IPS-20b (cell line): ENCODE measurements at regions not wholly inside any gene's neighbourhood (a gene's known extent, or its start where the extent isn't known, plus 50 kb on each side); places are given as distances from the start of the nearest gene placed in this dataset.

Source experiments
- H3K27ac ChIP-seq: one replicate; pipeline ENCODE4 v1.5.1; 2013; ENCODE audit warnings: low read length
- H3K27me3 ChIP-seq: 2 replicates; pipeline ENCODE4 v1.6.1; 2013; ENCODE audit warnings: mild to moderate bottlenecking, low read length, inconsistent platforms; ENCODE audit not compliant: insufficient read depth
- H3K36me3 ChIP-seq: 2 replicates; pipeline ENCODE4 v1.6.1; 2013; ENCODE audit warnings: low read depth, mild to moderate bottlenecking, inconsistent platforms, low read length, moderate library complexity; ENCODE audit not compliant: insufficient read depth
- H3K4me1 ChIP-seq: 2 replicates; pipeline ENCODE4 v1.6.1; 2013; ENCODE audit warnings: mild to moderate bottlenecking, control low read depth, inconsistent platforms, low read length, moderate library complexity; ENCODE audit not compliant: insufficient read depth
- H3K4me3 ChIP-seq: 2 replicates; pipeline ENCODE4 v1.5.1; 2013; ENCODE audit warnings: mild to moderate bottlenecking, low read length, inconsistent platforms
- H3K9ac ChIP-seq: 2 replicates; pipeline ENCODE4 v1.6.1; 2013; ENCODE audit warnings: low read depth, mild to moderate bottlenecking, inconsistent platforms, low read length, moderate library complexity
- H3K9me3 ChIP-seq: 2 replicates; pipeline ENCODE4 v1.6.1; 2013; ENCODE audit warnings: mild to moderate bottlenecking, low read depth, low read length, inconsistent platforms; ENCODE audit not compliant: insufficient read depth

DNA sequence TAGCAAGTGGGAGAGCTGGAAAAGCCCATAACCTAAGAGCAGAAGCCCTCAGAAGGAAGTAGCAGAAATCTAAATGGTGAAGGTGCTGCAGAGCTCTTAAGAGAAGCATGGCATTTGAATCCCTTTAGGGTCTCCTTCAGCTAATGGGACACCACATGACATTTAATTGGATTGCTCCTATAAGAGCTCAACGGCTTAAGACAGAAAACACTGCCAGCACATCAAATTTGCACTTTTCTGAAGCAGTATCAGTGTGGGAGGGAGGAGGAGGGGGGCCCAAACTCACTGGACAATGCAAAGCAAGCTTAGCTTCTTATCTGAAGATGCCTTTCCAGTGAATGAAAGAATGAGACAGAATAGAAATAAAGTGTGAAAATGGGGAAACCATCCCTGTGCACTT, 287.9 kb upstream of the MTNR1B start:
- no peaks in the 10 kb centered on the region for H3K27me3 ChIP-seq
- no peak overlapping the region for H3K27ac ChIP-seq
- no peak overlapping the region for H3K9ac ChIP-seq
- H3K9me3 ChIP-seq: no peaks in the 10 kb centered on the region; the same call in 1 of the 2 replicates
- H3K36me3 ChIP-seq: no peaks in the 10 kb centered on the region
- no peak overlapping the region for H3K4me3 ChIP-seq
- H3K4me1 ChIP-seq: 0 out of 2 replicates have a peak, but pooled peaks cover 3% of the 10 kb centered on the region

- Histone ChIP-seq H3K36me3 (no peaks in the 10 kb centered on the region), H3K4me3 (no peak overlapping the region), H3K9ac (no peak overlapping the region), H3K27me3 (no peaks in the 10 kb centered on the region), H3K27ac (no peak overlapping the region), H3K4me1 (0 out of 2 replicates have a peak, but pooled peaks cover 3% of the 10 kb centered on the region), H3K9me3 (no peaks in the 10 kb centered on the region; the same call in 1 of the 2 replicates)
Observed at GRCh38 chr11:92682136-92682535, 287.3 kb upstream of the MTNR1B start.

- Histone ChIP-seq H3K27ac (no peak overlapping the region), H3K4me1 (0 out of 2 replicates have a peak, but pooled peaks cover 3% of the 10 kb centered on the region)
Observed at GRCh38 chr11:92682952-92683351, 286.5 kb upstream of the MTNR1B start.

GRCh38 chr11:92685049-92685448, 284.4 kb upstream of the MTNR1B start:
- H3K36me3 ChIP-seq: no peaks in the 10 kb centered on the region
- H3K9me3 ChIP-seq: no peaks in the 10 kb centered on the region
- H3K27me3 ChIP-seq: no peaks in the 10 kb centered on the region
- no peak overlapping the region for H3K27ac ChIP-seq
- 0 out of 2 replicates have a peak, but pooled peaks cover 3% of the 10 kb centered on the region for H3K4me1 ChIP-seq
- no peak overlapping the region for H3K4me3 ChIP-seq
- no peak overlapping the region for H3K9ac ChIP-seq

More at GRCh38 chr11:92682952-92683351, 286.5 kb upstream of the MTNR1B start:
- H3K4me3 ChIP-seq: no peak overlapping the region
- H3K27me3 ChIP-seq: no peaks in the 10 kb centered on the region
- H3K36me3 ChIP-seq: no peaks in the 10 kb centered on the region
- H3K9me3 ChIP-seq: no peaks in the 10 kb centered on the region; the same call in 1 of the 2 replicates
- no peak overlapping the region for H3K9ac ChIP-seq

- H3K27ac ChIP-seq: no peak overlapping the region
- H3K4me3 ChIP-seq: no peak overlapping the region
- no peaks in the 10 kb centered on the region for H3K9me3 ChIP-seq
- H3K36me3 ChIP-seq: no peaks in the 10 kb centered on the region
- 0 out of 2 replicates have a peak, but pooled peaks cover 6% of the 10 kb centered on the region for H3K4me1 ChIP-seq
- no peaks in the 10 kb centered on the region for H3K27me3 ChIP-seq
- no peak overlapping the region for H3K9ac ChIP-seq
Observed at GRCh38 chr11:92687724-92688123, 281.7 kb upstream of the MTNR1B start.

- no peaks in the 10 kb centered on the region for H3K36me3 ChIP-seq
- no peak overlapping the region for H3K4me3 ChIP-seq
- H3K4me1 ChIP-seq: 0 out of 2 replicates have a peak, but pooled peaks cover 4% of the 10 kb centered on the region
- no peak overlapping the region for H3K9ac ChIP-seq
- no peaks in the 10 kb centered on the region for H3K9me3 ChIP-seq
- H3K27ac ChIP-seq: no peak overlapping the region
- H3K27me3 ChIP-seq: no peaks in the 10 kb centered on the region
Observed at GRCh38 chr11:92688416-92688815, 281.0 kb upstream of the MTNR1B start.

DNA sequence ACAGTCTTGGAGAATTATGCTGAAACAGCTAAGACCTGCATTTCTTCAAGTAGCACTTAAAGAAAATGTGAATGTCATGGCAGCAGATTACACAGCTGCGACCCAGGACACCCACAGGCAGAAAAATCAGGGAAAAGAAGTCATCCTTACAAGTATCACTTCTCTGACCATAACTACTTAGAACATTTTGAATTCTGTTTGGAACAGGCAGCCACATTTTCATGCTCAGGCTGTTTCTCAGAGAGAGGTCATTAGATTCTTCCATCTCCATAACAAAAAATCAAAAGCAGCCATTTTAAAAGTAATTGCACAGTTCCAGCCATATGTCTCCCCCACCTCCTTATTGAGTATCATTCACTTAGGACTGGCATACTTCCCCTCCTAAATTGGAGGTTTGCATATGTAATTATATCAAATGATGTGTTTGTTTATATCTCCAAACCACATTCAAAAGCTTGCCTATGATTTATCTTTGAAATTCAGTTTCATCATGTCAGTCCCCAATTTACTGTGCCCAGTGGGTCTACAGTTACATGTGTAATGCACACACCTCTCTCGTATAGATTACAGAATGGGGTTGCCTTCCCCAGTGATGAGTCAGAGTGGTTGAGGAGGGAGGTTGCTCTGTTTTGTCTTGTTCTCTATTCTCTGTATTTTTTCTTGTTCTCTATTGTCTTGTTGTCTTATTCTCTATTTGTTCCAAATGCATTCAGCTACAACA, 276.5 kb upstream of the MTNR1B start:
- no peak overlapping the region for H3K27ac ChIP-seq
- H3K36me3 ChIP-seq: no peaks in the 10 kb centered on the region
- H3K4me3 ChIP-seq: no peak overlapping the region
- no peaks in the 10 kb centered on the region for H3K9me3 ChIP-seq
- H3K4me1 ChIP-seq: 0 out of 2 replicates have a peak, but pooled peaks cover 4% of the 10 kb centered on the region
- H3K27me3 ChIP-seq: no peaks in the 10 kb centered on the region
- H3K9ac ChIP-seq: no peak overlapping the region

DNA sequence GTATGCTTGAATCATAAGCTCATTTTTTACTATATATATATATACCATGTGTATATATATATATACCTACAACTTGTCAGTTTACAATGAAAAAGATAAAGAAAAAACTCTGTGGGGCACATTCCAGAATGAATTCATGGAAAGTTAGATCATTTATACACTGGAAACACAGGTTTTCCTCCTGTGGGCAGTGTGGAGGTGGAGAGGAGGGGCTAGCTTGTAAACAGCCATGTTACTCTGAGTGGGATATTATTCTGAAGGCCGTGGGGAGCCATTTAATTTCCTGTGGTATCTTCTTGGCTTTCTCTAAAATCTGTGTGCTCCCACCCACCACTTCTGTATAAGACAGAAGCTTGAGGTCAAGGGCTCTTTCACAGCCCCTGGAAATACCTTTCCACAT, 273.4 kb upstream of the MTNR1B start:
- no peaks in the 10 kb centered on the region for H3K27me3 ChIP-seq

DNA sequence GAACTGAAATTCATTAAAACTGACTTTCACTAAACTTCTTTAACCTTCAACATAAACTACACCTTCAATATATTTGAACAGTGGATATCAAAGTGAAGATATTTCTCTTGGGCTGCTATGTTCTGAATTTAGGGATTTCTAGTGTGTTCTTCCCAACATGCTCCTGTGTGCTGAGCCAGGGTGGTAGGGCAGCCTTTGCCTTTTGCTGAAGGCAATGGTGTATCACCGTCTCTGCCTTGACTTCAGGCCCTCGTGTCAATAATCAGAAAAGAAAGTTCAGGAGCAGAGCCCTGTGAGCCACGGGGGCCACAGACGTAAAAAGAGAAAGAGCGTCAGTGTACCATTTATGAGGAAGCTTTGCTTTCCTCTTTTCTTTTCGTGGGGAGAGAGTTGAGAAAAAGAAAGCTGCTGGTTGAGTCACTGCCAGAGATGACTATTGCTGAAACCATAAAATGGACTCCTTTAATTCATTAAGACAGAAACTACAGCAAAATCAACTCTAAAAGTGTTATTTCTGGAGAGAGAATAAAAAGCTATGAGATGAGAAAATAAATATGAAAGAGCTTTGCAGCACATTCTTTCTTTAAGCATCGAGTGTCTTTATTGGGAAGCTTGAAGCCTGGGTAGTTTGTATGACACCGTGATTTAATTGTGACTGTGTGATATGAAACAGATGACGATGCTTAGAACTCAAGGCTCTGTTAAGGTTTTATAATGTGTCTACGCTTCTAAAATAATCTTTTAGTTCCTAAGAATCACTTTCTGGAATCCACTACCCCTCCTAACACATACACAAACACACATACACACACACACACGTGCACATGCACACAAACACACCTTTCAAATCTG, 271.8 kb upstream of the MTNR1B start:
- Histone ChIP-seq H3K27me3 (no peaks in the 10 kb centered on the region), H3K9me3 (no peaks in the 10 kb centered on the region), H3K27ac (no peak overlapping the region)

More for the DNA sequence above, 273.4 kb upstream of the MTNR1B start:
- Histone ChIP-seq H3K4me1 (0 out of 2 replicates have a peak, but pooled peaks cover 4% of the 10 kb centered on the region), H3K9me3 (no peaks in the 10 kb centered on the region), H3K27ac (no peak overlapping the region), H3K36me3 (no peaks in the 10 kb centered on the region), H3K9ac (no peak overlapping the region), H3K4me3 (no peak overlapping the region)

GRCh38 chr11:92698742-92699141, 270.7 kb upstream of the MTNR1B start:
- Histone ChIP-seq H3K9me3 (no peaks in the 10 kb centered on the region), H3K27me3 (no peaks in the 10 kb centered on the region), H3K27ac (no peak overlapping the region), H3K9ac (no peak overlapping the region), H3K4me3 (no peak overlapping the region), H3K36me3 (no peaks in the 10 kb centered on the region), H3K4me1 (no peaks in the 10 kb centered on the region)

More for the DNA sequence above, 271.8 kb upstream of the MTNR1B start:
- no peaks in the 10 kb centered on the region for H3K36me3 ChIP-seq
- no peak overlapping the region for H3K9ac ChIP-seq
- H3K4me3 ChIP-seq: no peak overlapping the region
- H3K4me1 ChIP-seq: 0 out of 2 replicates have a peak, but pooled peaks cover 2% of the 10 kb centered on the region

DNA sequence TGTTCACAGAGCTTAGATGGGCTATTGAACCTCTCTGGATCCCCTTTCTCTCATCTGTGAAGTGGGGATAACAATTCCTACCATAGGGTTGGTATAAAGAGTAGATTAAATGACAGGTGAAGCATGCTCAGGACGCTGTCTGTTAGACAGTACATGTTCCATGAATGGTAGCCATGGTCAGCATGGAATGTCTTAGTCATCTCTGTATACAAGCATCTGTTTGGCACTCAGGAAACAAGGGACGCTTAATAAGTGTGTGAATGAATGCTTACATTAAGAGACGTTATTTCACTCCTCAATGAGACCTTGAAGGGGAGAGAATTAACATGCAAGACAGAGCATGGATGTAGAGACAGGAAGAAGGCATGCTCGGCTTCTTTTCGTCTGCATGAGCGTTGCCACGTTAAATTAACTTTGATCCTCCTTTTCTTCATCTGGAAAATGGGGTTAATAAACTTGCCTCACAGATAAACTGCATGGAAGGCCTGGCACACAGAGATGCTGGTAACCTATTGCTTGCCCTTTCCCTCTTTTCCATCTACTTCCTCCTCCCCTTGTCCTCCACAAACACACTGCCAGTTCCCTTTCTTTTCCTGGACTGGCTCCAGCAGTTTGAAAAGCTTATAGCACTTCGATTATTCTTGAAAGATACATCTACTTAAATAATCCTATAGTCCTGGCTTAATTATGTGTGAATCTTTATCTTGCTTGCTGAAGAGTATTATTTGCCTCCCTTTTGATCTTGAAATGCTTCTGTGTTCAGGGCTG, 267.2 kb upstream of the MTNR1B start:
- no peaks in the 10 kb centered on the region for H3K27me3 ChIP-seq
- no peak overlapping the region for H3K4me3 ChIP-seq
- no peak overlapping the region for H3K27ac ChIP-seq
- no peaks in the 10 kb centered on the region for H3K36me3 ChIP-seq
- no peaks in the 10 kb centered on the region; the same call in 1 of the 2 replicates for H3K9me3 ChIP-seq
- H3K4me1 ChIP-seq: no peaks in the 10 kb centered on the region
- no peak overlapping the region for H3K9ac ChIP-seq
